HFF-Myc (cell line): ENCODE measurements at regions not wholly inside any gene's neighbourhood (a gene's known extent, or its start where the extent isn't known, plus 50 kb on each side); places are given as distances from the start of the nearest gene placed in this dataset.
A peak's percentile ranks its signal among the peaks of the same experiment; 100 is the strongest.

ENCODE experiments used
- DNase-seq: peaks from one replicate; pipeline ENCODE4 v3.0.0-alpha.2; 2011; ENCODE audit warnings: low read depth; ENCODE audit errors: extremely low read depth
- H3K4me3 ChIP-seq: replicated peaks from 2 replicates; pipeline ENCODE4 v1.5.1; 2011; ENCODE audit warnings: low read depth, mild to moderate bottlenecking, control low read depth, low read length
- TF ChIP-seq, protein P1 (sequence below): IDR thresholded peaks from 2 replicates; pipeline ENCODE4 v1.5.1; 2012; ENCODE audit warnings: mild to moderate bottlenecking, low read depth, low read length, control low read depth; ENCODE audit errors: missing control alignments

DNA sequence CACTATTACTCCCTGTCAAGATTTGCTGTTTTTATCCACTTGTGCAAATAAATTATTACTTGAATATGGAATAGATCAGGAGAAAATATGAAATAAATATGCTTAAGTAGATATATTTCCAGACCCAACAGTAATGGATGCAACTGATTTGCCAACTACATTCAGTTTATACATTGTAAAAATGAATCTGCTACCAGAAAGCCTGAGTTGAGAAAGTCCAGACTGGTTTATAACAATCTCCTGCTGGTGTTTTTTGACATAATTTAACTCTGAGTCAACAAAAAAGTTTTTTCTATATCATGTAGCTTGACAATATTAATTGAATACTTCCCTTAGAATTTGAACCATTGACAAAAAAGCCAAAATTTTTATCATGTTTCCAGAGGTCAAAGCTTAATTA is 265.8 kb upstream of the SEMA3D start:
- no peak for DNase-seq
- H3K4me3 ChIP-seq, result no peak overlapping the region
- TF ChIP-seq, protein P1, sequence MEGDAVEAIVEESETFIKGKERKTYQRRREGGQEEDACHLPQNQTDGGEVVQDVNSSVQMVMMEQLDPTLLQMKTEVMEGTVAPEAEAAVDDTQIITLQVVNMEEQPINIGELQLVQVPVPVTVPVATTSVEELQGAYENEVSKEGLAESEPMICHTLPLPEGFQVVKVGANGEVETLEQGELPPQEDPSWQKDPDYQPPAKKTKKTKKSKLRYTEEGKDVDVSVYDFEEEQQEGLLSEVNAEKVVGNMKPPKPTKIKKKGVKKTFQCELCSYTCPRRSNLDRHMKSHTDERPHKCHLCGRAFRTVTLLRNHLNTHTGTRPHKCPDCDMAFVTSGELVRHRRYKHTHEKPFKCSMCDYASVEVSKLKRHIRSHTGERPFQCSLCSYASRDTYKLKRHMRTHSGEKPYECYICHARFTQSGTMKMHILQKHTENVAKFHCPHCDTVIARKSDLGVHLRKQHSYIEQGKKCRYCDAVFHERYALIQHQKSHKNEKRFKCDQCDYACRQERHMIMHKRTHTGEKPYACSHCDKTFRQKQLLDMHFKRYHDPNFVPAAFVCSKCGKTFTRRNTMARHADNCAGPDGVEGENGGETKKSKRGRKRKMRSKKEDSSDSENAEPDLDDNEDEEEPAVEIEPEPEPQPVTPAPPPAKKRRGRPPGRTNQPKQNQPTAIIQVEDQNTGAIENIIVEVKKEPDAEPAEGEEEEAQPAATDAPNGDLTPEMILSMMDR, result no peak

DNA sequence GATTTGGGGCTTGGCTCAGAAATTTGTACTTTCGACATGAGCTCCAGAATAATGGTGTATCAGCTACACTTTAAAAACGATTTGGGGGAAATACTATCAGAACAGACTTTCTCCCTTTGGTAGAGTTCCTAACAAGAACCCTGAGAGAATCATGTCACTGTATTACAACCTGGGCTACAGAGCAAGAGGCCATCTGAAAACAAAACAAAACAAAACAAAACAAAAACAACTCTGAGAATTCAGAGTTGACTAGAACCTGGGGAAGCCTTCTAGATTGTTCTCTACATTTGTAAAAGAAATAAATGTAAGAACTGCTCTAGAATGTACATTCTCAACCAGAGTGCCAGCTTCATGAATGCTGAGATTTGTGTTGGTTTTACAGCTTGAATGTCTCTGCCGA is 262.6 kb upstream of the SEMA3D start:
- no peak for DNase-seq
- H3K4me3 ChIP-seq, result no peak overlapping the region
- TF ChIP-seq, protein P1, result no peak

DNA sequence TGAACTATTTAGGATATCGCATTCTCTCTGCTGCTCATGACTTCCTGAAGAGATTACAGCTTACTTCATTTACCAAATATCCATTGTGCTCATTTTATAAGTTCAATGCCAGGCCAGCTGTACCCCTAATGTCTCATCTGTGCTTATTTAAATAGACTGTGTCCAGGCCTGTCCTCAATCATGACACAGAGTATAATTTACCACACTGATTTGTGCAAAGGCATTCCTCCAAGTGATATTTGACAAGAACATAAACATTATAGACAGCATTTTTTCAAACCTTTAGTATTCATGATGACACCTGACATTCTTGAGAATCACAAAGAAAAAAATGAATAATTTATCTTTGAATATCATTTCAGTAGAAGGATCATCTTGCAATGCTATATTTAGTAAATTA is 260.1 kb upstream of the SEMA3D start:
- DNase-seq, result no peak
- TF ChIP-seq, protein P1, result no peak

DNA sequence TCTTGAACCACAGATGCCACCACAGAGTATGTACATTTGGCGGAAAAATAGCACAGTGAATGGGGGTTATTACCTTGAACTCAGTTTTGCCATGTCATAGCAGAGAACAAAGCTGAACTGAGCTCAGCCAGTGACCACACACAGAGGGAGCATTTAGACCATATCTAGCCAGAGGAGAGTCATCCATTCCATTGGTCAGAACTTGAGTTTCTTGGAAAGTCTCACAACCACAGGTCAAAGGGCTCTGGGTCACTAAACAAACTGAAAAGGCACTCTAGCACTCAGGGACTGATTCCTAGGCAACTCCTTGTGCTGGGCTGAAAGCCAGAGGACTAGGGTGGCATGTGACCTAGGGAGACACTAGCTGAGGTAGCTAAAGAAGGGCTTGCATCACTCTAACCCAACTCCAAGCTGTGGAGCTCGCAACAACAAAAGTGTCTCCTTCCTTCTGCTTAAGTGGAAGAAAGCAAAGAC is 239.7 kb upstream of the SEMA3D start:
- DNase-seq, result peak; percentile 3
- TF ChIP-seq, protein P1, result no peak
- H3K4me3 ChIP-seq, result no peak overlapping the region

More for the DNA sequence above, 260.1 kb upstream of the SEMA3D start:
- no peak overlapping the region for H3K4me3 ChIP-seq

DNA sequence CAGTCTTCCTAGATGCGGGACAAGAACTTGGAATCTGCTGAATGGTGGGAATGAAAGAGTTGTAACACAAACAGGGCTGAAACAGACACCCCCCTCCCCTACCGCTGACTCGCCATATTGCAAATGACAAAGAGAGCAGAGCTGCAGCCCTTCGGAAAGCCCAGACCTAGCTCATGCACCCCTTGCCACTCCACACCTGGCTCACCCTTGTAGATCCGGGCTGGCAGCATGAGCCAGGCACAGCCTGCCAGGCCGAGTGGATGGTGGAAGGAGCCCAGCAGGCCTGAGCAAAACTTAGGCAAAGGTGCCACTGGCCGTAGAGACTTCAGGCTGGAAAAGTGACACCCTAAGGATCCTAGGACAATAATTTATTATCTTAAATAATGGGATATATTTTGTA is 237.4 kb upstream of the SEMA3D start:
- no peak overlapping the region for H3K4me3 ChIP-seq
- no peak for DNase-seq
- TF ChIP-seq, protein P1, result no peak

DNA sequence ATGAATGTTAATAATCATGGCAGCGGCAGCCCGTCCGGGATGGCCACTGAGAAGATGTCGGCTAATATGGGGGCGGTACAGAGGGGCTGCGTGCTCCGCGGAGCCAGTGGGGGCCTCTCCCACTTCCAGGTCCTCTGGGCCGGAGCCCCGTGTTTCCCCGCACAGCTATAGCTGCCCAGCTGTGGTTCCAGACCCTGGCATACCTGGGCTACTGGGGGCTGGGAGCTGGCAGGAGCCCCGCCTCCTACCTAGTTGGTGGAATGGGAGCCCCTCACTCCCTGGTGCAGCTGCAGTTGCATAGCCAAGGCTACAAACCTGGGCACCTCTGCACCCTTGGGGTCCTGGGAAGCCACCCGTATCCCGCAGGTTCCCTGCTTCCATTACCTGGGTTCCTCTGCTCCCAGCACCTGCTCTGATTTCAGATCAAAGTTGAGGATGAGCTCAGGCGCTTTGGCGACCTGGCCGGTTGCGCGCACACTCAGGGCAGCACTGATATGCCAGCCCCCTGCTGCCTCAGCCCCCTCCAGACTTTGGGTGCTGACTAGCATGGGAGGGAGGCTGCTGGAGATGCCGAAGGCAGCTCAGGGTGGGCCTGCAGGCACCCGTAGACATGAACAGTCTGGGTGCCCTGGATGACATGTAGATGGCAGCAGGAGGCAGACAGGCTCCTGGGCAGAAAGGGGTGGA is 236.5 kb upstream of the SEMA3D start:
- TF ChIP-seq, protein P1, result no peak
- H3K4me3 ChIP-seq, result no peak overlapping the region

DNA sequence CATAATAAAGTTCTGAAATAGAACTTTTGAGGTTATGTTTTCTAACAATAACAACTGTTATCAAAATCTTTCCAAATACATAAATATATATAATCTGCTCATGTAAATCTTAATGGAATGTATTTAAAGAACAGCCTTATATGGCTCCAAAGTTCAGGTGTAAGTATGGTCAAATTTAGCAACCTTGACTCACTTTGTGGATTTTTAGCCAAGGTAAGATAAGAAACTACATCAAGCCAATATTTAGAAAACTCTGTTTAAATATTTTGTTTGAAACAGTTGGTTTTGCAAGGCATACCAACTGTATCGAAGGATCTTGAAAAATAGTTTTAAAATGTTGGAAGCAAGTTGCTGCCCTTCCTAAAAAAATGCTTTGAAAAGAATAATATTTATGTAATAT is 228.9 kb upstream of the SEMA3D start:
- TF ChIP-seq, protein P1, result no peak
- no peak for DNase-seq
- H3K4me3 ChIP-seq, result no peak overlapping the region

More for the DNA sequence above, 236.5 kb upstream of the SEMA3D start:
- DNase-seq, result no peak
